Neutrophil (primary cell): ENCODE measurements at regions not wholly inside any gene's neighbourhood (a gene's known extent, or its start where the extent isn't known, plus 50 kb on each side); places are given as distances from the start of the nearest gene placed in this dataset.

Source experiments
- H3K27ac ChIP-seq: fragments of 200-600 bp; sonication (generic); 2 replicates; pipeline ENCODE4 v1.5.1; 2016; ENCODE audit warnings: mild to moderate bottlenecking, moderate library complexity
- H3K27me3 ChIP-seq: fragments of 200-600 bp; sonication (generic); 2 replicates; pipeline ENCODE4 v1.6.0; 2016; ENCODE audit warnings: mild to moderate bottlenecking
- H3K36me3 ChIP-seq: fragments of 200-600 bp; sonication (generic); 2 replicates; pipeline ENCODE4 v1.5.1; 2017
- H3K4me1 ChIP-seq, 2 experiments: fragments of 200-600 bp in 1 of 2; sonication (generic) in 1 of 2; 1 replicate in 1 of 2; 2 replicates in 1 of 2; pipeline versions ENCODE4 v1.5.1 to v1.6.1; 2013 to 2016; ENCODE audit warnings: low read depth in 1 of 2, low read length in 1 of 2, mild to moderate bottlenecking in 1 of 2, moderate library complexity in 1 of 2; ENCODE audit not compliant: control insufficient read depth in 1 of 2, insufficient read depth in 1 of 2
- H3K4me3 ChIP-seq, 2 experiments: fragments of 200-600 bp in 1 of 2; sonication (generic) in 1 of 2; 1 replicate in 1 of 2; 2 replicates in 1 of 2; pipeline ENCODE4 v1.5.1; 2013 to 2016; ENCODE audit warnings: low read depth in 1 of 2, low read length in 1 of 2, mild to moderate bottlenecking in 1 of 2, moderate library complexity in 1 of 2
- H3K9me3 ChIP-seq: fragments of 200-600 bp; sonication (generic); 2 replicates; pipeline ENCODE4 v1.5.1; 2016
- CTCF ChIP-seq: fragments of 200-600 bp; sonication (generic); IDR thresholded peaks from 2 replicates; pipeline ENCODE4 v1.5.1; 2016; ENCODE audit warnings: antibody characterized with exemption

GRCh38 chr2:221342388-221342787 lies 229.7 kb downstream of the EPHA4 start:
- Histone ChIP-seq H3K9me3 (no peaks in the 10 kb centered on the region), H3K4me1 (no peaks in the 10 kb centered on the region), H3K27me3 (no peaks in the 10 kb centered on the region), H3K36me3 (no peaks in the 10 kb centered on the region), H3K27ac (no peak overlapping the region), H3K4me3 (no peak overlapping the region)
- TF ChIP-seq CTCF, result no peak

- H3K4me3 ChIP-seq, result no peak overlapping the region
- H3K4me1 ChIP-seq, result no peaks in the 10 kb centered on the region
- no peaks in the 10 kb centered on the region for H3K9me3 ChIP-seq
- no peak for TF ChIP-seq CTCF
- no peaks in the 10 kb centered on the region for H3K36me3 ChIP-seq
- H3K27me3 ChIP-seq, result no peaks in the 10 kb centered on the region
- H3K27ac ChIP-seq, result no peak overlapping the region
These were observed 228.6 kb downstream of the EPHA4 start for GRCh38 chr2:221343524-221343923.

- H3K27ac ChIP-seq, result no peak overlapping the region
- no peak for TF ChIP-seq CTCF
- H3K4me3 ChIP-seq, result no peak overlapping the region
- no peaks in the 10 kb centered on the region for H3K4me1 ChIP-seq
- no peaks in the 10 kb centered on the region for H3K9me3 ChIP-seq
- H3K27me3 ChIP-seq, result no peaks in the 10 kb centered on the region
- H3K36me3 ChIP-seq, result no peaks in the 10 kb centered on the region
These were observed 226.6 kb downstream of the EPHA4 start for GRCh38 chr2:221345516-221345915.

GRCh38 chr2:221346411-221346810 lies 225.7 kb downstream of the EPHA4 start:
- H3K27ac ChIP-seq, result no peak overlapping the region
- no peak overlapping the region for H3K4me3 ChIP-seq
- no peaks in the 10 kb centered on the region for H3K27me3 ChIP-seq

GRCh38 chr2:221347471-221347870 lies 224.6 kb downstream of the EPHA4 start:
- H3K4me3 ChIP-seq, result no peak overlapping the region
- no peaks in the 10 kb centered on the region for H3K27me3 ChIP-seq
- TF ChIP-seq CTCF, result no peak
- H3K36me3 ChIP-seq, result no peaks in the 10 kb centered on the region
- H3K9me3 ChIP-seq, result no peaks in the 10 kb centered on the region
- H3K4me1 ChIP-seq, result no peaks in the 10 kb centered on the region
- H3K27ac ChIP-seq, result no peak overlapping the region

More at GRCh38 chr2:221346411-221346810, 225.7 kb downstream of the EPHA4 start:
- no peaks in the 10 kb centered on the region for H3K36me3 ChIP-seq
- H3K4me1 ChIP-seq, result no peaks in the 10 kb centered on the region
- no peak for TF ChIP-seq CTCF
- no peaks in the 10 kb centered on the region for H3K9me3 ChIP-seq

- H3K27ac ChIP-seq, result no peak overlapping the region
- no peaks in the 10 kb centered on the region for H3K4me1 ChIP-seq
- TF ChIP-seq CTCF, result no peak
- H3K27me3 ChIP-seq, result no peaks in the 10 kb centered on the region
- H3K9me3 ChIP-seq, result no peaks in the 10 kb centered on the region
- H3K36me3 ChIP-seq, result no peaks in the 10 kb centered on the region
- no peak overlapping the region for H3K4me3 ChIP-seq
These were observed 221.5 kb downstream of the EPHA4 start for GRCh38 chr2:221350616-221351015.
